ENCODE measurements at regions not wholly inside any gene's neighbourhood (a gene's known extent, or its start where the extent isn't known, plus 50 kb on each side); places are given as distances from the start of the nearest gene placed in this dataset.

DNA sequence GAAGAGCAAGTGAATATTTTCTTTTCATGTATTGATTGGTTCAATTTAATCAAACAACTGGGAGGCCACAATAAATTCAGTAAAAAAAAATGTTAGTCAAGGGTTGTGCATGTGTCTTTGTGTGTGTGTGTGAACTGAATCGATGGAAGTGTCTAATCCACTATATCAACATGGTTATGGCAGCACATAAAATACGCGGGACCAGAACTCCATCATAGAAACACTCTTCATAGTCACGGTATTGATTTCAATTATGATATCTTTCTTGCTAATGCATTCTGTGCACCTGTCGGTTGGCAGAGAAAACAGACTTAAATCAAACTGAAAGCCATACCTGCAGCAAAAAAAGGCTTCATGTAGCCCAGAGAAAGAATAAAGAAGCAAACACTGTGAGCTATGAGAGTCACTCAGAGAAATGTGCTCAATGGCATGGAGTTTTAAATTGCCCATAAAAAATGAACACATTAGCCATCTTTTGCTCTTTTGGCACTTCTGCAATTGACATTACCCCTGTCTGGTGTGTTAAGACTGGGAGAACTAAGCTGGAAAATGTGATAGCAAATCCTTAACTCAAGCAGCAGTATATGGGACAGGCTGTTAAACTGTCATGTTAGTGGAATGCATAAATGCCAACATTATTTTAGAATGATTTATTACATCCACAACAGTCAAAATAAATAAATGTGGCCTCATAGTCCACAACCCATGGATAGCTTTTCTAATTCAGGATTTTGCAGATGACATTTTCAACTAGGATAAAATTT is 642.4 kb upstream of the C9orf72 start:
- intact Hi-C loops (cut with DNase I) = no loop called here

DNA sequence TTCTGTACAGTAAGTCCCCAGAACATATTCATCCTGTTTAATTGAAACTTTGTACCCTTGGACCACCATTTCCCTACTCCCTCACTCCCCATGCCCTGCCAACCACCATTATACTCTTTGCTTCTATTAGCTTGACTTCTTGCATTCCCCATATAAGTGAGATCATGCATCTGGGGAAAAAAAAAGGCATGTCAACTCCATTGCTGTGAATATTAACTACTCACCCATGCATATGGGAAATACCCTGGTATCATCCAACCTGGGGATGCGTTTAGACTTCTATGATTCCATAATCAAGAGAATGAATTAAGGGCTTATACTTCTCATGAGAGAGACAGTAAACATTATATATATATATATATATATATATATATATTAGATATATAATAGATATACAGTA is 659.4 kb upstream of the C9orf72 start:
- ATAC-seq (no peak), DNase-seq (no peak)
- Histone ChIP-seq H3K4me3 (no peak overlapping the region), H3K27ac (no peak overlapping the region), H3K27me3 (no peaks in the 10 kb centered on the region), H3K9me3 (no peaks in the 10 kb centered on the region), H3K36me3 (no peaks in the 10 kb centered on the region), H3K4me1 (no peaks in the 10 kb centered on the region)
- 69% methylated on average over 1 of the region's 1 CpG for WGBS (ENCODE audit: insufficient coverage, low coverage, low lambda C conversion rate, missing lambda C conversion rate)
- intact Hi-C loops (cut with DNase I) = loop anchor here in 1 of 2 donors (5.0 kb wide), 1 partner anchor 60 kb away; no protein-coding TSS in a partner anchor
- TF ChIP-seq POLR2A (IDR thresholded peaks at IDR 0.05) = no peak
- TF ChIP-seq, protein P1, sequence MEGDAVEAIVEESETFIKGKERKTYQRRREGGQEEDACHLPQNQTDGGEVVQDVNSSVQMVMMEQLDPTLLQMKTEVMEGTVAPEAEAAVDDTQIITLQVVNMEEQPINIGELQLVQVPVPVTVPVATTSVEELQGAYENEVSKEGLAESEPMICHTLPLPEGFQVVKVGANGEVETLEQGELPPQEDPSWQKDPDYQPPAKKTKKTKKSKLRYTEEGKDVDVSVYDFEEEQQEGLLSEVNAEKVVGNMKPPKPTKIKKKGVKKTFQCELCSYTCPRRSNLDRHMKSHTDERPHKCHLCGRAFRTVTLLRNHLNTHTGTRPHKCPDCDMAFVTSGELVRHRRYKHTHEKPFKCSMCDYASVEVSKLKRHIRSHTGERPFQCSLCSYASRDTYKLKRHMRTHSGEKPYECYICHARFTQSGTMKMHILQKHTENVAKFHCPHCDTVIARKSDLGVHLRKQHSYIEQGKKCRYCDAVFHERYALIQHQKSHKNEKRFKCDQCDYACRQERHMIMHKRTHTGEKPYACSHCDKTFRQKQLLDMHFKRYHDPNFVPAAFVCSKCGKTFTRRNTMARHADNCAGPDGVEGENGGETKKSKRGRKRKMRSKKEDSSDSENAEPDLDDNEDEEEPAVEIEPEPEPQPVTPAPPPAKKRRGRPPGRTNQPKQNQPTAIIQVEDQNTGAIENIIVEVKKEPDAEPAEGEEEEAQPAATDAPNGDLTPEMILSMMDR (IDR thresholded peaks at IDR 0.05) = no peak

More for the DNA sequence above, 642.4 kb upstream of the C9orf72 start:
- no peaks in the 10 kb centered on the region for H3K4me1 ChIP-seq
- no peaks in the 10 kb centered on the region for H3K36me3 ChIP-seq
- H3K27me3 ChIP-seq = no peaks in the 10 kb centered on the region
- no peak overlapping the region for H3K27ac ChIP-seq
- DNase-seq (no peak), ATAC-seq (no peak)
- H3K4me3 ChIP-seq = no peak overlapping the region
- no peaks in the 10 kb centered on the region for H3K9me3 ChIP-seq
- WGBS (ENCODE audit: insufficient coverage, low coverage, low lambda C conversion rate, missing lambda C conversion rate) = 66% methylated on average over 5 of the region's 5 CpGs
- TF ChIP-seq POLR2A (IDR thresholded peaks at IDR 0.05) = no peak
- TF ChIP-seq, protein P1 (IDR thresholded peaks at IDR 0.05) = no peak

DNA sequence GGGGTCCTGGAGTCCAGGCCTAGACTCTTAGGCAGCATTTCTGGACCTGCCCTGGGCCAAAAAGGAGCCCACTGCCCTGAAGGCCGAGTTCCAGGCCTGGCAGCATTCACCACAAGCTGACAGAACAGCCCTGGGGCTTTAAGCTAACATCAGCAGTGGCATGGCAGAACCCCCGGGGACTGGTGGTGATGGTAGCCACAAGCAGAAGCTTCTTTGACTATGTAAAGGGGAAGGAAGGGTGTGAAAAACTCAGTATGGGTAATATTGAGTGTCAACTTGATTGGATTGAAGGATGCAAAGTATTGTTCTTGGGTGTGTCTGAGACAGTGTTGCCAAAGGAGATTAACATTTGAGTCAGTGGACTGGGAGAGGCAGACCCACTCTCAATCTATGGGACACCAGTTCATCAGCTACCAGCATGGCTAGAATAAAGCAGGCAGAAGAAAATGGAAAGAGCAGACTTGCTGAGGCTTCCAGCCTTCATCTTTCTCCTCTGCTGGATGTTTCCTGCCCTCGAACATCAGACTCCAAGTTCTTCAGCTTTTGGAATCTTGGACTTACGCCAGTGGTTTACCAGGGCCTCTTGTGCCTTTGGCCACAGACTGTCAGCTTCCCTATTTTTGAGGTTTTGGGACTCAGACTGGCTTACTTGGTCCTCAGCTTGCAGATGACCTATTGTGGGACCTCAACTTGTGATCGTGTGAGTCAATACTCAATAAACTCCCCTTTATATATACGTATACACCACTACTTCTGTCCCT is 661.0 kb upstream of the C9orf72 start:
- DNase-seq = no peak
- Histone ChIP-seq H3K9me3 (no peaks in the 10 kb centered on the region), H3K4me3 (no peak overlapping the region), H3K4me1 (no peaks in the 10 kb centered on the region), H3K27ac (no peak overlapping the region), H3K27me3 (no peaks in the 10 kb centered on the region), H3K36me3 (no peaks in the 10 kb centered on the region)
- 36% methylated on average over 4 of the region's 6 CpGs for WGBS (ENCODE audit: insufficient coverage, low coverage, low lambda C conversion rate, missing lambda C conversion rate)
- TF ChIP-seq, protein P1 (IDR thresholded peaks at IDR 0.05) = no peak
- no peak for TF ChIP-seq POLR2A (IDR thresholded peaks at IDR 0.05)
- intact Hi-C loops (cut with DNase I) = loop anchor here in 1 of 2 donors (5.0 kb wide), 1 partner anchor 62 kb away; no protein-coding TSS in a partner anchor
- ATAC-seq = no peak

DNA sequence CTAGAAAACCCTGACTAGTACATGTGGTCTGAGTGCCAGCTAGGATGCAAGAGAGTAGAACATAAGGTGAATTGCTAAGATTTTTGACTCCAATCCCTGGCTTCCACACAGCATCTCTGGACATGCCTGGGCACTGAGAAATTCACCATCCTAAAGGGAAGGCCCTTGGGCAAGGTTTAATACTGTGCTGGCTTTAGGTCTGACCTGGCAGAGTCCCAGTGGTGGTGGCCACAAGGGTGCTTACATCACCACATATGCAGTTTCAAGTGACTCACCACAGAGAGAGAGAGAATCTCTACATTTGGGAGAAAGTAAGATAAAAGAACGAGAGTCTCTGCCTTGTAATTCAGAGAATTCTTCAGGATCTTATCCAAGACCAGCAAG is 661.6 kb upstream of the C9orf72 start:
- WGBS (ENCODE audit: insufficient coverage, low coverage, low lambda C conversion rate, missing lambda C conversion rate) = 38% methylated on average over 1 of the region's 1 CpG
- H3K4me3 ChIP-seq = no peak overlapping the region
- H3K27me3 ChIP-seq = no peaks in the 10 kb centered on the region
- H3K36me3 ChIP-seq = no peaks in the 10 kb centered on the region
- DNase-seq (no peak), ATAC-seq (no peak)
- H3K9me3 ChIP-seq = no peaks in the 10 kb centered on the region
- no peaks in the 10 kb centered on the region for H3K4me1 ChIP-seq
- intact Hi-C loops (cut with DNase I) = loop anchor here in 1 of 2 donors (5.0 kb wide), 1 partner anchor 63 kb away; no protein-coding TSS in a partner anchor
- no peak overlapping the region for H3K27ac ChIP-seq
- TF ChIP-seq, protein P1 (IDR thresholded peaks at IDR 0.05) = no peak
- TF ChIP-seq POLR2A (IDR thresholded peaks at IDR 0.05) = no peak

All from right lobe of liver (tissue), 6 donors.